MCF 10A (cell line): ENCODE measurements at regions not wholly inside any gene's neighbourhood (a gene's known extent, or its start where the extent isn't known, plus 50 kb on each side); places are given as distances from the start of the nearest gene placed in this dataset.

ENCODE experiments used
- BruUV-seq: library from RNA; stranded (reverse); fragments of 400-500 nt; replicated peaks from 2 replicates; lab custom pipeline; 2021; lab: Mats Ljungman, UMichigan
- CTCF ChIA-PET: fragments of 300-600 bp; sonication (Branson Sonifier 250); formaldehyde crosslinking; extraction: SDS; loops from one replicate; lab custom pipeline; 2021; ENCODE audit warnings: antibody characterized with exemption, inconsistent platforms; lab: Yijun Ruan, JAX
- POLR2A ChIA-PET: fragments of 300-600, 350-650 bp; sonication (Branson Sonifier 250); formaldehyde crosslinking; extraction: SDS; loops from one replicate; lab custom pipeline; 2020; ENCODE audit warnings: antibody characterized with exemption, inconsistent platforms; lab: Yijun Ruan, JAX
- DNase-seq: peaks from one replicate; pipeline ENCODE4 v3.0.0-alpha.2; 2018; ENCODE audit not compliant: unreplicated experiment
- H3K27ac Mint-ChIP-seq: one replicate; pipeline ENCODE4 v1.8.0; 2022; ENCODE audit warnings: mild to moderate bottlenecking, low read depth, mixed read lengths; ENCODE audit not compliant: unreplicated experiment
- H3K27me3 Mint-ChIP-seq: one replicate; pipeline ENCODE4 v1.8.0; 2022; ENCODE audit warnings: mixed read lengths; ENCODE audit not compliant: insufficient read depth, unreplicated experiment
- H3K36me3 Mint-ChIP-seq: one replicate; pipeline ENCODE4 v1.8.0; 2022; ENCODE audit warnings: mild to moderate bottlenecking, moderate library complexity, mixed read lengths; ENCODE audit not compliant: insufficient read depth, unreplicated experiment
- H3K4me1 Mint-ChIP-seq: one replicate; pipeline ENCODE4 v1.8.0; 2022; ENCODE audit warnings: mixed read lengths; ENCODE audit not compliant: insufficient read depth, unreplicated experiment
- H3K4me3 Mint-ChIP-seq: one replicate; pipeline ENCODE4 v1.8.0; 2022; ENCODE audit warnings: mild to moderate bottlenecking, moderate library complexity, mixed read lengths; ENCODE audit not compliant: unreplicated experiment
- H3K9me3 Mint-ChIP-seq: one replicate; pipeline ENCODE4 v1.8.0; 2022; ENCODE audit warnings: mixed read lengths; ENCODE audit not compliant: unreplicated experiment
- CTCF ChIP-seq: fragments of 200-600 bp; IDR thresholded peaks from one replicate; pipeline ENCODE4 v1.8.0; 2022; ENCODE audit warnings: antibody characterized with exemption, mild to moderate bottlenecking; ENCODE audit not compliant: unreplicated experiment
- intact Hi-C: fragments of 100-400 bp; cut with micrococcal nuclease; formaldehyde crosslinking; loops from 2 replicates; pipeline ENCODE4 v1.14.1; 2022

DNA sequence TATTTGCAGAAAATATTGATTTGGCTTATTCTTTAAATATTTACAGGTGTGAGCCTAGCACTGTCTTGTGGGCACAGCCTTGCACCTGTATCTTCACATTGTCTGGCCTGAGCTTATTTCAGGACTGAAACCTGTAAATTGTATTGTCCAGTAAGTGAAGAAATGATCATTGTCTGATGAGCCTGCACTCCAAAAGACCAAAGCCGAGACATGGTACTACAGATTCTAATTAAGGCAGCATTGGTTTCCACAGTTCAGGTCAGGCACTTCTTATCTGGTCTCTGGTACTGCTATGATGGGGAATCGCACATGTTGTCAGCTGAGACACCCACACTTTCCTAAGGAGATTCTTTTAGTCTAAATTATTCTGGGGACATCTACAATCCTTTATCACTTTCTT lies 479.0 kb downstream of the TDRD15 start:
- BruUV-seq: no TSS peak
- ChIA-PET CTCF (interaction anchor here (0.8 kb wide), 1 partner anchor 24 kb away, joined by 3 read pairs; no protein-coding TSS in a partner anchor), POLR2A (interaction anchor here (0.6 kb wide), 1 partner anchor 886 kb away, joined by 5 read pairs; no protein-coding TSS in a partner anchor)
- Mint-ChIP-seq H3K27ac (no peak overlapping the region), H3K36me3 (no peaks in the 10 kb centered on the region), H3K27me3 (no peaks in the 10 kb centered on the region), H3K4me1 (no peaks in the 10 kb centered on the region), H3K4me3 (no peak overlapping the region), H3K9me3 (peaks cover 6% of the 10 kb centered on the region)
- TF ChIP-seq CTCF: no peak
- no peak for DNase-seq
- intact Hi-C loops: no loop called here

GRCh38 chr2:21607572-21607971 lies 483.8 kb downstream of the TDRD15 start:
- intact Hi-C loops: no loop called here
- ChIA-PET CTCF (no interaction called here), POLR2A (no interaction called here)
- Mint-ChIP-seq H3K4me3 (no peak overlapping the region), H3K27ac (no peak overlapping the region), H3K36me3 (no peaks in the 10 kb centered on the region), H3K9me3 (peaks cover 12% of the 10 kb centered on the region), H3K27me3 (no peaks in the 10 kb centered on the region), H3K4me1 (no peaks in the 10 kb centered on the region)
- no TSS peak for BruUV-seq
- TF ChIP-seq CTCF: no peak
- DNase-seq: no peak

DNA sequence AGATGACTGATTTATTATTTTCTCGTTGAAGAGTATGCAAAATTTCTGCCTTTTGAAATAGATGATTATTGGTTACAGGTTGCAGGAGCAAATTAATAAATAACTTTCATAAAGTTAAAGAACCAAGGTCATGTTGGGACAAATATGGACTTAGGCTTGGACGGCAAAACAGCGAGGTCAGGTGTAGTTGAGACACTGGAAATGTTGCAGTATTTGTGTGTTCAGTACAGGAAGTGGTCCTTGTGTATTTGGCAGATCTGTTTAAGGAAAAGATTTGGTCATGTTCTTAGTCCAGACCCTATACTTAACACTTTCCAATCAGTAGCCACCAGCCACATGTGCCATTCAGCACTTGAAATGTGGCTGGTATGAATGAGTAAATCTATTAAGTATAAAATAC lies 486.5 kb downstream of the TDRD15 start:
- Mint-ChIP-seq H3K27ac (no peak overlapping the region), H3K36me3 (no peaks in the 10 kb centered on the region), H3K27me3 (no peaks in the 10 kb centered on the region), H3K4me1 (no peaks in the 10 kb centered on the region), H3K4me3 (no peak overlapping the region), H3K9me3 (peaks cover 27% of the 10 kb centered on the region)
- TF ChIP-seq CTCF: no peak
- no peak for DNase-seq
- CTCF ChIA-PET: no interaction called here
- BruUV-seq: no TSS peak
- intact Hi-C loops: no loop called here
- POLR2A ChIA-PET: no interaction called here

- TF ChIP-seq CTCF: no peak
- H3K9me3 Mint-ChIP-seq: peaks cover 25% of the 10 kb centered on the region
- no peaks in the 10 kb centered on the region for H3K4me1 Mint-ChIP-seq
- BruUV-seq: no TSS peak
- H3K27ac Mint-ChIP-seq: no peak overlapping the region
- no peak overlapping the region for H3K4me3 Mint-ChIP-seq
- intact Hi-C loops: no loop called here
- peaks cover 18% of the 10 kb centered on the region for H3K27me3 Mint-ChIP-seq
- DNase-seq: no peak
- CTCF ChIA-PET: no interaction called here
- POLR2A ChIA-PET: no interaction called here
- H3K36me3 Mint-ChIP-seq: no peaks in the 10 kb centered on the region
Observed at GRCh38 chr2:21617885-21618434, 494.2 kb downstream of the TDRD15 start.
